ENCODE measurements at regions not wholly inside any gene's neighbourhood (a gene's known extent, or its start where the extent isn't known, plus 50 kb on each side); places are given as distances from the start of the nearest gene placed in this dataset.

DNA sequence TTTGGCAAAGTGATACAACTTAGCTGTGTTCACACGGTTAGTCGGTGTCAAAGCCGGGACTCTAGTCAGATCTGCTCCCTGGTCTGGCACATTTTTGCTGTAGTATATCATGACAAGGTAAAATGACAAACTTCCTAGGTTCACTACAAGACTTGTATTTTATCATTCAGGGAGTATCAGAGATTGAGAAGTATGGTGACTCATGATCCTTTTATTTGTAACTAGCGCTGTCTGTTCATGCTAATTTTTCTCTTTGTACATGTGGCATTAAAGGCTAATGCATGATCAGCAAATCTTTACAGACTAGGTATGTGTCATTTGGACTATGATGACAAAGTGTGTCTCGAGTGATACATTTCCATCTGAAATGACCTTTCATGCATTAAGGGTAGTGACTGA is 326.7 kb downstream of the SIPA1L2 start:
- no peak for DNase-seq (ENCODE audit: low read depth)
- H3K4me3 ChIP-seq (ENCODE audit: low read depth, low read length), result no peak overlapping the region
- TF ChIP-seq, protein P1, sequence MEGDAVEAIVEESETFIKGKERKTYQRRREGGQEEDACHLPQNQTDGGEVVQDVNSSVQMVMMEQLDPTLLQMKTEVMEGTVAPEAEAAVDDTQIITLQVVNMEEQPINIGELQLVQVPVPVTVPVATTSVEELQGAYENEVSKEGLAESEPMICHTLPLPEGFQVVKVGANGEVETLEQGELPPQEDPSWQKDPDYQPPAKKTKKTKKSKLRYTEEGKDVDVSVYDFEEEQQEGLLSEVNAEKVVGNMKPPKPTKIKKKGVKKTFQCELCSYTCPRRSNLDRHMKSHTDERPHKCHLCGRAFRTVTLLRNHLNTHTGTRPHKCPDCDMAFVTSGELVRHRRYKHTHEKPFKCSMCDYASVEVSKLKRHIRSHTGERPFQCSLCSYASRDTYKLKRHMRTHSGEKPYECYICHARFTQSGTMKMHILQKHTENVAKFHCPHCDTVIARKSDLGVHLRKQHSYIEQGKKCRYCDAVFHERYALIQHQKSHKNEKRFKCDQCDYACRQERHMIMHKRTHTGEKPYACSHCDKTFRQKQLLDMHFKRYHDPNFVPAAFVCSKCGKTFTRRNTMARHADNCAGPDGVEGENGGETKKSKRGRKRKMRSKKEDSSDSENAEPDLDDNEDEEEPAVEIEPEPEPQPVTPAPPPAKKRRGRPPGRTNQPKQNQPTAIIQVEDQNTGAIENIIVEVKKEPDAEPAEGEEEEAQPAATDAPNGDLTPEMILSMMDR (IDR thresholded peaks at IDR 0.05; ENCODE audit: low read depth, low read length, missing control alignments), result no peak

DNA sequence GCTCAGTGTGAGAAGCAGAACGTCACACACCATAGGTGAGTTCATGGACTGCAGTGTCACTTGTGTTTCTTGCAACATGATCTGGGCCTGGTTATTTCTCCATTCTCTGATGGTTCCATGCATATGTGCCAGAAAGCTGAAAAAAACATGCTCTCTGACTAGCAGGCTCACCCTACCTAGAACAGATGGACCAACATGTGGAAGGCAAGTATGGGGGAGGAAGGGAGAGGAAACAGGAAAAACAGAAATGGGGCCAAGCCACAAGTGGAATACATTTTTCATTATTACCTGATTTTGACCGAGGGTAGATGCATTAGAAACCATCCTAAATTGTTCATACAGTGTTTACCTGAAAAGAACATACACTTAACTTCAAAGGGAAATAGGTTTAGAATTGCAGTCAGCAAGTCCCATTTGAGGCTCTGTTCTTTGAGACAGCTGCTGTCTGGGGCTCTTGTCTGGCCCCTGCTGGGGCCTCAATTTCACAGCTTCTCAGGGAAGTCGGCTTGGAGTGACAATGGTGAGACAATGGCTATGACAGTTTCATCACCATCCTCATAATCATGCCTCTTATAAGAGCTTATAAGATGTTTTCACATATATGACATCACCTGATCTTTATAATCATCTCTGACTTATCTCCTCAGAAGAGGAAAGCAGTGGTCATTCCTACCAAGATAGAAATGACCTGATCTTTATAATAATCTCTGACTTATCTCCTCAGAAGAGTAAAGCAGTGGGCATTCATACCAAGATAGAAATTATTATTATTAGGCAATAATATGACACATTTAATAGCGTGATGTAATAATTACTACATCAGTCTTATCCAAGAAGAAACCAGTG is 327.3 kb downstream of the SIPA1L2 start:
- TF ChIP-seq, protein P1 (IDR thresholded peaks at IDR 0.05; ENCODE audit: low read depth, low read length, missing control alignments), result no peak
- no peak overlapping the region for H3K4me3 ChIP-seq (ENCODE audit: low read depth, low read length)
- no peak for DNase-seq (ENCODE audit: low read depth)

DNA sequence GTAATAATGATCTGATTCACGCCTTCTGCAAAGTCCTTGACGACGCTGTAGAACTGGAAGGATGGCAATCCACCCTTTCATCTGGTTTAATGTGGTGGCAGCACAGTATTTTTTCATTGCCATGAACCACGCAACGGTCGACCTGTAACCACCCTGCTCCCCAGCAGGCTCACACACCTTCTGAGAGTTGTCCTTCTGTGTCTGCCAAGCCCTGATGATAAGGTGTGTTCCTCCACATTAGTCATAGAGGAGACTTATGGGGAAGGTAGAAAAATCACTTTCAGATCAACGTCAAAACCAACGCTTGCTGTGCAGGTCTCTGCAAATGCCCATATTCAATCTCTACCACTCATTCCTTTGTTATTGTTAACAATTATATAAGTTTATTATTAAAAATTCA is 328.7 kb downstream of the SIPA1L2 start:
- TF ChIP-seq, protein P1 (IDR thresholded peaks at IDR 0.05; ENCODE audit: low read depth, low read length, missing control alignments), result no peak
- DNase-seq (ENCODE audit: low read depth), result no peak
- H3K4me3 ChIP-seq (ENCODE audit: low read depth, low read length), result no peak overlapping the region

DNA sequence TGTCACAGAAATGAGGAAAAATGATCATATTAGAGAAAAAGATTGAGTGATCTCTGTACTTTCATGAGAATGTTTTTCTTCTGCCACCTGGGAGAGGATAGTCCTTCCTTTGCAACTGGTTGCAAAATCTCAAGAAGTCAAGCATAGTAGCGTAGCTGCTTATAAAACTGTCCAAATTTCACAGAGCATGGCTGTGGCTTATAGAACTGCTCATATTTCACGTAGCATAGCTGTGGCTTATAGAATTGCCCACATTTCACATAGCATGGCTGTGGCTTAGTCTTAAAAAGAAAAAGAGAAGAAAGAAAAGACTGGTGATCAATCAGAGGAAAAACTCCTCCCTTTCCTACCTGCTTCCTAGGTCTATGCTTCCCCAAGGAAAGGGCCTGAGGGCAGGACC is 329.5 kb downstream of the SIPA1L2 start:
- no peak overlapping the region for H3K4me3 ChIP-seq (ENCODE audit: low read depth, low read length)
- TF ChIP-seq, protein P1 (IDR thresholded peaks at IDR 0.05; ENCODE audit: low read depth, low read length, missing control alignments), result no peak
- DNase-seq (ENCODE audit: low read depth), result no peak

DNA sequence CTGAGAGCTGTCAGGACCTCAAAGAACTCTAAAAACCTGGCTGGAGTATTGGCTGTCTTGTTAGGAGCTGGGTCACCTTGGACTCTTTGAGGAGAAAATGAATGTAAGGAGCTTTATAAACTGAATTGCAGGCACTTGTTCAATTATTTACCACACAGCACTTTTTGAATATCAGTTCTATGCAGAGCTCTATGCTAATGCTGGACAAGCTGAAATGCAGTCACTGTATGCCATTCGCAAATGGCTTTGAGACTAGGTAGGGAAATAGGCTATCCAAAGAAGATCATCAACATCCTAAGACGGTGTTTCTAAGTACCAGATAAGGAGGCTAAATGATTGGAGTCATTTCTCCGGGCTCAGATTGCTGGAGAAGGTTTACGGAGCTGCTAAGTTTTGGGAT is 333.5 kb downstream of the SIPA1L2 start:
- TF ChIP-seq, protein P1 (IDR thresholded peaks at IDR 0.05; ENCODE audit: low read depth, low read length, missing control alignments), result no peak
- no peak for DNase-seq (ENCODE audit: low read depth)
- H3K4me3 ChIP-seq (ENCODE audit: low read depth, low read length), result no peak overlapping the region

DNA sequence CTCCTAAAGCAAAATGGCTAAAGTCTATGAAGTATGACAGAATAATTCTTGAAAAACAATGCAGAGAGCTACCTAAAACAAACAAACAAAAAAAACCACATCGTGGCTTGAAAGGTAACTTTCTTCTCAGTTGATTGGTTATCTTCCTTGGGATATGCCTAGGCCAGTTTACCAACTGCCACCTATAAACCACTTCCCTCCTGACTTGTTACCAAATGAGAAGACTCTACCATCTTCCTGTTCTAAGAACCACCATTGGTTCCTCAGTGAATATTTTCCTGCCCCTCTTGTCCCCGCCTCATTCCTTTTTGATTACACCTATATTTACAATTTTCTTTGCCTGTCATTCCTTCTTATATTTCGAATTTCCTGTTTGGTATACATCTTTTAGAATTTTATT is 336.6 kb downstream of the SIPA1L2 start:
- H3K4me3 ChIP-seq (ENCODE audit: low read depth, low read length), result no peak overlapping the region
- TF ChIP-seq, protein P1 (IDR thresholded peaks at IDR 0.05; ENCODE audit: low read depth, low read length, missing control alignments), result no peak
- no peak for DNase-seq (ENCODE audit: low read depth)

DNA sequence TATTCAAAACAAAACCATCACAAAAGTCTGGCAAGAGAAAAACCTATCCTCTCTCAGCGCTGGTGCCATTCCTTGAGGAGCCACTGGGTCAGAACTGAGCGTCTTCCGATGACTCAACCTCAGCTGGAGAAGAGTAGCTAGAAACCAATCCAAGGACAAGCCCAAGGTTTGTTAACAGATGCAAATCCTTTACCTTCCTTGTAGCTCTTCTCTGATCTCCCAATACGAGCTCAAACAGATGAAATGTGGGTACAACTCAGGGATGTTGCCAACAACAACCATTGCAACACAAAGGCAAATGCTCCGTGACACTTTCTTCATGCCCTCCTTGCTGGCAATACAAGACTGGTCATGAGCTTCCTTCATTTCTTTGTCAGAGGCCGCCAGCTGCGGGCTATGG is 337.1 kb downstream of the SIPA1L2 start:
- TF ChIP-seq, protein P1 (IDR thresholded peaks at IDR 0.05; ENCODE audit: low read depth, low read length, missing control alignments), result no peak
- no peak overlapping the region for H3K4me3 ChIP-seq (ENCODE audit: low read depth, low read length)
- DNase-seq (ENCODE audit: low read depth), result no peak
